Activated naive CD8-positive, alpha-beta T cell (primary cell): ENCODE measurements at regions not wholly inside any gene's neighbourhood (a gene's known extent, or its start where the extent isn't known, plus 50 kb on each side); places are given as distances from the start of the nearest gene placed in this dataset.
A peak's percentile ranks its signal among the peaks of the same experiment; 100 is the strongest.
"Not testable (repeated sequence)": the region's sequence is repeated elsewhere in the genome, so short reads cannot be mapped to it uniquely, and the experiment has no call there.

Experiments
- H3K27ac Mint-ChIP-seq: one replicate; pipeline ENCODE4 v1.8.0; 2021; ENCODE audit warnings: mixed read lengths
- H3K27me3 Mint-ChIP-seq: one replicate; pipeline ENCODE4 v1.8.0; 2021; ENCODE audit warnings: mixed read lengths
- H3K36me3 Mint-ChIP-seq: one replicate; pipeline ENCODE4 v1.8.0; 2021; ENCODE audit warnings: mixed read lengths
- H3K4me1 Mint-ChIP-seq: one replicate; pipeline ENCODE4 v1.8.0; 2021; ENCODE audit warnings: low read depth, mixed read lengths
- H3K4me3 Mint-ChIP-seq: one replicate; pipeline ENCODE4 v1.8.0; 2021; ENCODE audit warnings: mild to moderate bottlenecking, mixed read lengths
- H3K9me3 Mint-ChIP-seq: one replicate; pipeline ENCODE4 v1.8.0; 2021; ENCODE audit warnings: low read depth, mixed read lengths

DNA sequence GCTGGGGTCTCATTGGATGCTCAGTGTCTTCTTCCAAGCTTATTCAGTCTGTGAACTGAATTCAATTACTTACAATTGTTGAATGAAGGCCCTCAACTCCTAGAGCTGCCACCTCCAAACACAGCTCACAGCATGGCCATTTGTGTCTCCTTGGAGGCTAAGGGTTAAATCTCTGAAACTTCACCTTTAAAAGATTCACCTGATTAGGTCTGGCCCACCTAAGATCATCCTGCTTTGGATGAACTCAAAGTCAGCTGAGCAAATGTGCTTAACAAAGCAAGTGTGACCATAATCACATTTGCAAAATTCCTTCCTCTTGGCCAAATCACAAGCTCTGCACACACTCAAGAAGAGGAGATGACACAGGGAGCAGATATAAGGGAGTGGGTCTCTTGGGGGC lies 118.2 kb downstream of the ART5 start:
- not testable (repeated sequence) for H3K36me3 Mint-ChIP-seq, H3K27me3 Mint-ChIP-seq, H3K4me3 Mint-ChIP-seq, H3K27ac Mint-ChIP-seq, H3K4me1 Mint-ChIP-seq, H3K9me3 Mint-ChIP-seq

DNA sequence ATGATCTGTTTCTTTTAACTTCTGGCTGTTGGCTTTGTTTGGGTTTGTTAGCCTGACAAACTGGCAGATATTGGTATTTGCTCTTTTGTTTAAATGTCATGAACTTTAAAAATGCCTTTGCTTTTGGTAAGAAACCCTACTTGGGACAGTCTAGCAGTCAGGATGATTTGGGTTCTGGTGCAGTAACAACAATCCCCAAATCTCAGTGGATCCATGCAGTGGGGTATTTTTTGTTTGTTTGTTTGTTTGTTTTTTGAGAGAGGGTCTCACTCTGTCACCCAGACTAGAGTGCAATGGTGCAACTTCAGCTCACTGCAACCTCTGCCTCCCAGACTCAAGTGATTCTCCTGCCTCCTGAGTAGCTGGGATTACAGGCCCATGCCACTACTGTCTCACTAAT lies 120.9 kb downstream of the ART5 start:
- H3K4me3 Mint-ChIP-seq, H3K27me3 Mint-ChIP-seq, H3K4me1 Mint-ChIP-seq, H3K9me3 Mint-ChIP-seq, H3K36me3 Mint-ChIP-seq, H3K27ac Mint-ChIP-seq: not testable (repeated sequence)

DNA sequence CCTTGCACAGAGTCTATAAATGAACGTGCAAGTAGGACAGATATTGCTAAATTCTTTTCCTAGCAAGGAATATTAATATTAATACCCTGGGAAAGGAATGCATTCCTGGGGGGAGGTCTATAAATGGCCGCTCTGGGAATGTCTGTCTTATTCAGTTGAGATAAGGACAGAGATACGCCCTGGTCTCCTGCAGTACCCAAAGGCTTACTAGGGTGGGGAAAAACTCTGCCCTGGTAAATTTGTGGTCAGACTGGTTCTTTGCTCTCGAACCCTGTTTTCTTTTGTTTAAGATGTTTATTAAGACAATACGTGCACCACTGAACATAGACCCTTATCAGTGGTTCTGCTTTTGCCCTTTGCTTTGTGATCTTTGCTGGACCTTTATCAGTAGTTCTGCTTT lies 122.0 kb downstream of the ART5 start:
- H3K9me3 Mint-ChIP-seq, H3K27me3 Mint-ChIP-seq, H3K27ac Mint-ChIP-seq, H3K4me1 Mint-ChIP-seq, H3K36me3 Mint-ChIP-seq, H3K4me3 Mint-ChIP-seq: not testable (repeated sequence)

DNA sequence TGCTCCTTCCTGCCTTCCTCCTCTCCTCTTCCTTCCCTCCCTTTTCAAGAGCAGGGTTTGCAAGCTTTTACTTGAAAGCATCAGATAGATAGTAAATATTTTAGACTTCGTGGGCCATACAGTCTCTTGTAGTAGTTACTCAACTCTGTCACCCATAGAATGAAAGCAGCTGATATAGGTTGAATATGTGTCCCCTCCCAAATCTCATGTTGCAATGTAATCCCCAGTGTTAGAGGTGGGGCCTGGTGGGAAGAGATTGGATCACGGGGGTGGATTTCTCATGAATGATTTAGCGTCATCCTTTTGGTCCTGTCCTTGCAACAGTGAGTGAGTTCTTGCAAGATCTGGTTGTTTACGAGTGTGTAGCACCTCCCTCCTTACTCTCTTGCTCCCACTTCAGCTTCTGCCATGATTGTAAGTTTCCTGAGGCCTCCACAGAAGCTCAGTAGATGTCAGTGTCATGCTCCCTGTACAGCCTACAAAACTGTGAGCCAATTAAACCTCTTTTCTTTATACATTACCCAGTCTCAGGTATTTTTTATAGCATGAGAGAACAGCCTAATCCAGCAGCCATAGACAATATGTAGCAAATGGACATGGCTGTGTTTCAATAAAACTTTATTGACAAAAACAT lies 124.7 kb downstream of the ART5 start:
- H3K4me1 Mint-ChIP-seq, H3K9me3 Mint-ChIP-seq, H3K27ac Mint-ChIP-seq, H3K36me3 Mint-ChIP-seq, H3K27me3 Mint-ChIP-seq, H3K4me3 Mint-ChIP-seq: not testable (repeated sequence)

DNA sequence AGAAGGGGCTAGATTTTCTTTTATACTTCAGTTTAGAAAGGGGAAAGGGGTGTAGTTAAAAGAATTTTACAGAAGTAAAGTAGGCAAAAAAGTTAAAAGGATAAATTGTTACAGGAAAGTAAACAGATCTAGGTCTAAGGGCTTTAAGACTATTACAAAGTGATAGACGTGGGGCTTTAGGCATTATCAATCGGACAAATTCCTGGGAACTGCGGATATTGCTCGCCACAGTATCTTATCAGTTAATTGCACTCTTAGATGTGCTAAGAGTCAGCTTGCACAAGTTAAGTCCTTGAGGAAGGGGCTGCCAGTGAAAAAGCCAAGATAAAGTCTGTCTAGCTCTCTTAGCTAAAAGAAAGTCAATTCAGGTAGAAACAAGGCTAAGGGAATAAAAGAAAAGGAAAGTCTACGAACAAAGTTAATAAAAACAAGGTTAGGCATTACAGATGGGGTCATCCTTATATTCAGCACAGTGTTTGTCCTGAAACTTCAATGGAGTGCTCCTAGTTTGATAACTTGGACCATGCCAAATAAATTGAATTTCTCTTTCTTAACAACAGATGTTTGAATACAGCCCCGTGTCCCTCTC lies 125.4 kb downstream of the ART5 start:
- not testable (repeated sequence) for H3K9me3 Mint-ChIP-seq, H3K27me3 Mint-ChIP-seq, H3K36me3 Mint-ChIP-seq, H3K27ac Mint-ChIP-seq, H3K4me3 Mint-ChIP-seq
- peaks cover 14% of the 10 kb centered on the region for H3K4me1 Mint-ChIP-seq

DNA sequence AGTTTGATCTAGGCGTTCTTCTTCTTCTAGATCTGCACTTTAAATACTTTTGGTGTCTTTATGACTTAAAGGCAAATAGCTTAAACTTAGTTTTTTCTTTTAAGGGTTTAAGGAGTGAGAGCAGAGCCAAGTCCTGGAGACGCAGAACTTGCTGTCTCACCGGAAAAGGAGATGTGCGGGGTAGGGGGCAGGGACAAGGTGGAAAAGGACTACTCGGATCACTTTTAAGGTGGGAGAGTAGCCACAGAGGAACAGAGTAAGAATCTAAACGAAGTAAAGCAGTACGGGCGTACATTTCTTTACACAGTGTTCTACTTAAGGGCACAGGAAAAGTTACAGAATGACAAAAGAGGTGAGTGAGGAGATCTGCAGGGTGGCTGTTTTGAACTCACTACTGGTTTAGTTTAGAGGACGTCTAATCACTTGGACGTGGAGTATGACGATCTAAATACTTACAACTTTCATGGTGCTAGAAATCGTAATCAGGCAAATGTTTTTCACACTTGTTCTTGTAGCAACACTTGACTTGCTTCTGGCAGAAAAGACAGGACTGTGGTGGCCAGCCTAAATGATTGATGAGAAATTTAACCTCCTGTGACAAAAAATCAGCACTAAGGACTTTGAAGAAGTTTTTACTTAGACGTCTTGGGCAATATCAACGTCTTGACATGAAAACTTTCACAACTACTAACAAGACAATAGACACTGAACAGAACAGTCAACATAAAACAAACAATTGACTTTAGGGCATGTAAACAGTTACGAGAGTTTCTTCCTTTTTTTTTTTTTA lies 127.0 kb downstream of the ART5 start:
- not testable (repeated sequence) for H3K27me3 Mint-ChIP-seq, H3K36me3 Mint-ChIP-seq, H3K9me3 Mint-ChIP-seq, H3K27ac Mint-ChIP-seq, H3K4me3 Mint-ChIP-seq
- peaks cover 15% of the 10 kb centered on the region for H3K4me1 Mint-ChIP-seq

DNA sequence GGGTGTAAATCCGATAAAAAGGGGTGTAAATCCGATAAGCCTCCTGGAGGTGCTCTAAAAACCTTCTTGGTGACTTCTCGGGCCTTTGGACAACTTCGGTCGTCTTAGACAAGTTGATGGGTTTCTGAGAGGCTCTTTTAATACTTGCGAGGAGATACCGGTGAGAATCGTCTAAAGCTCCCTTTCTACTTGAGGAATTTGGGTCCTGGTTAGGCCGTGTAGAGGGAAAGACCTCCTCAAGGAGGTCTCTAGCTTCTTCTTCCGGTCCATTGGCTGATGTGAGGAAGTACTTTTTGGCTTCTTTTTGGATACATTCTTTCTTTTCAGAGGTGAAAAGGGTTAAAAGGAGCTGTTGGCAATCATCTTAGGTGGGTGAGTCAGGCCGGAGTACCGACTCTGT lies 128.5 kb downstream of the ART5 start:
- not testable (repeated sequence) for H3K4me3 Mint-ChIP-seq, H3K9me3 Mint-ChIP-seq, H3K36me3 Mint-ChIP-seq, H3K27me3 Mint-ChIP-seq, H3K27ac Mint-ChIP-seq
- peaks cover 15% of the 10 kb centered on the region for H3K4me1 Mint-ChIP-seq

DNA sequence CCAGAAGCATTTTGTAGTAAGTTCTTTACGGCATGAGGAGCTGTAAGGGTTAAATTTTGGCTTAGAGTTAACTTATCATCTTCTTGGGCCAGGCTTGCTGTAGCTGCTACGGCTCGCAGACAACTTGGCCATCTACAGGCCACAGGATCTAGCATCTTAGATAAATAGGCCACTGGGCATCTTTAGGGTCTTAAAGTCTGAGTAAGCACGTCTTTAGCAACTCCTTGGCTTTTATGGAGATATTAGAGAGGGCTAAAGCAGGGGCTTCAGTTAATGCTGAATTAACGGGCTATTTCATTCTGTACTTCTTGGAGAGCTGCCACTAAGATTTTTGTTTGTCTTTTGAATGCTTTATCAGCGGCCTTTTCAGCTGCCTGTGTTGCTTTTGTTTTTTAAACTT lies 129.0 kb downstream of the ART5 start:
- H3K4me1 Mint-ChIP-seq, result peaks cover 15% of the 10 kb centered on the region
- H3K27ac Mint-ChIP-seq, H3K27me3 Mint-ChIP-seq: not testable (repeated sequence)

DNA sequence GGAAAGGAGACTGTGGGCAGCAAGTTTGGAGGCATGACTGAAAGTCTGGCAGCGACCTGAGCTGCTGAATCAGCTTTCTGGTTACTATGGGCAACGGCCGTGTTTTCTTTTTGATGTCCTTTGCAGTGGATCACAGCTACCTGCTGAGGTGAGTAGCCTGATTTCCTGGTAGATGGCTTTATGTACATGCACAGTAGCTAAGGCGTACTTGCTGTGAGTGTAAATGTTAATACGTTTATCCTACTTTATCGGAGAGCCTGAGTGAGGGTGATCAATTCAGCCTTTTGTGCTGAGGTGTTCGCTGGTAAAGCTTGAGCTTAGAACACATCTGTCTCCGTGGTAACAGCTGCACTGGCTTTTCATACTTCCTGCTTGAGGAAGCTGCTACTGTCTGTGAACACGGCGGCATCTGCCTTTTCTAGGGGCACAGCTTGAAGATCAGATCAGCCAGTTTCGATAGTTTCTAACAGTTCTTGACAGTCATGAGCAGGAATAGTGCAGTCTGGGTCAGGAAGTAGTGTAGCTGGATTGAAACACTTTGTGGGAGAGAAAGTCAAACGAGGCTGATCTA lies 129.6 kb downstream of the ART5 start:
- peaks cover 15% of the 10 kb centered on the region for H3K4me1 Mint-ChIP-seq
- not testable (repeated sequence) for H3K9me3 Mint-ChIP-seq, H3K36me3 Mint-ChIP-seq, H3K27me3 Mint-ChIP-seq
- H3K4me3 Mint-ChIP-seq, result peak overlapping the region; percentile 10
- peak overlapping the region; percentile 4 for H3K27ac Mint-ChIP-seq

More for the DNA sequence above, 129.0 kb downstream of the ART5 start:
- peak overlapping the region; percentile 10 for H3K4me3 Mint-ChIP-seq
- not testable (repeated sequence) for H3K9me3 Mint-ChIP-seq, H3K36me3 Mint-ChIP-seq

DNA sequence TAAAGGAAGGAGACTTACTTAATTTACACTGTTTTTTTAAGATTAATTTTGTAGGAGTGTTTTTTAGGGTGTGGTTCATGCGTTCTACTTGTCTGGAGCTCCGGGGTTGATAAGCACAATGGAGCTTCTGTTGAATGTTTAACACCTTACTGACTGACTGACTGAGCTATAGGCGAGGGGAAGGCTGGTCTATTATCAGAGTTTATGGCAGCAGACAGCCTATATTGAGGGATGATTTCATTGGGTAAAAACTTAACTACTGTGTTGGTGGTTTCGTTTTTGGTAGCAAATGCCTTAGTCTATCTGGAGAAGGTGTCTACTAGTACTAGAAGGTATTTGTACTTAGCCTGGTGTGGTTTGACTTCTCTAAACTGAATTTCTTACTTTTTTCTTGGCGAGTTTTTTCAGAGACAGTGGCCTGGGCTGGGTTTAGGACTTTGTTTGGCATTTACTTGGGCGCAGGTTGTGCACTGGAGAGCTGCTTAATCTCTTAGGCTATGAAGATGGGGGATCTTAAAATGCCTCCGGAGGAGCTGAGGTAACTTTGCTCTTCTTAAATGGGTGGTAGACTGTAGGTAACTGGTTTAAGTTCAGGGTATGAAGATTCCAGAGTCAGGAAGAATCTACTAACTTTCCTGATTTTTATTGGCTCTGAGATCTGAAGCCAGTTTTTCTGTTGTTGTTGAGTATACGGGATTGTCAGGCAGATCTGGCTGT lies 130.2 kb downstream of the ART5 start:
- H3K4me3 Mint-ChIP-seq, H3K9me3 Mint-ChIP-seq, H3K36me3 Mint-ChIP-seq, H3K27me3 Mint-ChIP-seq: not testable (repeated sequence)
- H3K27ac Mint-ChIP-seq, result peak overlapping the region; percentile 4
- peaks cover 15% of the 10 kb centered on the region for H3K4me1 Mint-ChIP-seq

DNA sequence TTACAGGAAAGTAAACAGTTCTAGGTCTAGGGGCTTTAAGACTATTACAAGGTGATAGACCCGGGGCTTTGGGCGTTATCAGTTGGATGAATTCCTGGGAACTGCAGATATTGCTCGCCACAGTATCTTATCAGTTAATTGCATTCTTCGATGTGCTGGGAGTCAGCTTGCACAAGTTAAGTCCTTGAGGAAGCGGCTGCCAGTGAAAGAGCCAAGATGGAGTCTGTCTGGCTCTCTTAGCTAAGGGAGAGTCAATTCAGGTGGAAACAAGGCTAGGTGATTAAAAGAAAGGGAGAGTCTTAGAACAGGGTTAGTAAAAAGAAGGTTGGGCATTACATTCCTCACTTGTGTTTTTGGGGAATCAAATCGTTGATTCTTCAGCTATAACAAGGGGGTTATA lies 130.6 kb upstream of the ZNF195 start:
- H3K27me3 Mint-ChIP-seq, H3K4me3 Mint-ChIP-seq, H3K9me3 Mint-ChIP-seq, H3K36me3 Mint-ChIP-seq, H3K27ac Mint-ChIP-seq: not testable (repeated sequence)
- H3K4me1 Mint-ChIP-seq, result peaks cover 15% of the 10 kb centered on the region

DNA sequence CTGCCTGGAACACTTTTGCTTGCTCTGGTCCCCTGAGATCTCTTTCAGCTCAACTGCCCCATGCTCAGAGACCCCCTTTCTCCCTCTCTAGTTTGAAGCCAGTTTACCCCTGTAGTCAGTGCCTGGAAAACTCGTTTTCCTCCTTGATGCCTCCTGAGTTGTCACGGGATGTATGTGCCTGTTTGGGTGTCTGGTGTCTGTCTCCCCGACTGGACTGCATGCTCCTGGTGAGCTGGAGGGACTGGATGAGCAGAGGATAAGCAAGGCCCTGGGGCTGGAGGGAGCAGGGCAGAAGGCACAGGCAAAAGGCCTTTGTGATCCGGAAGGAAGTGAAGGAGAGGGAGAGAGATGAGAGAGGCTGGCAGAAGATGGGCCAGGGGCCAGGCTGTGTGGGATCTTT lies 120.3 kb upstream of the ZNF195 start:
- H3K4me3 Mint-ChIP-seq, H3K36me3 Mint-ChIP-seq, H3K27me3 Mint-ChIP-seq, H3K4me1 Mint-ChIP-seq, H3K27ac Mint-ChIP-seq, H3K9me3 Mint-ChIP-seq: not testable (repeated sequence)

DNA sequence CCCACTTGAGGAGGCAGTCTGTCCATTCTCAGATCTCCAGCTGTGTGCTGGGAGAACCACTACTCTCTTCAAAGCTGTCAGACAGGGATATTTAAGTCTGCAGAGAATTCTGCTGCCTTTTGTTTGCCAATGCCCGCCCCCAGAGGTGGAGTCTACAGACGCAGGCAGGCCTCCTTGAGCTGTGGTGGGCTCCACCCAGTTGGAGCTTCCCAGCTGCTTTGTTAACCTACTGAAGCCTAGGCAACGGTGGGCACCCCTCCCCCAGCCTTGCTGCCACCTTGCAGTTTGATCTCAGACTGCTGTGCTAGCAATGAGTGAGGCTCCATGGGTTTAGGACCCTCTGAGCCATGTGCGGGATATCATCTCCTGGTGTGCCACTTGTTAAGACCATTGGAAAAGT lies 119.4 kb upstream of the ZNF195 start:
- H3K27ac Mint-ChIP-seq, H3K4me1 Mint-ChIP-seq, H3K9me3 Mint-ChIP-seq, H3K4me3 Mint-ChIP-seq, H3K36me3 Mint-ChIP-seq, H3K27me3 Mint-ChIP-seq: not testable (repeated sequence)

DNA sequence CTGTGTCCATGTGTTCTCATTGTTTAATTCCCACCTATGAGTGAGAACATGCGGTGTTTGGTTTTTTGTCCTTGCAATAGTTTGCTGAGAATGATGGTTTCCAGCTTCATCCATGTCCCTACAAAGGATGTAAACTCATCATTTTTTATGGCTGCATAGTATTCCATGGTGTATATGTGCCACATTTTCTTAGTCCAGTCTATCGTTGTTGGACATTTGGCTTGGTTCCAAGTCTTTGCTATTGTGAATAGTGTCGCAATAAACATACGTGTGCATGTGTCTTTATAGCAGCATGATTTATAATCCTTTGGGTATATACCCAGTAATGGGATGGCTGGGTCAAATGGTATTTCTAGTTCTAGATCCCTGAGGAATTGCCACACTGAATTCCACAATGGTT lies 114.2 kb upstream of the ZNF195 start:
- H3K9me3 Mint-ChIP-seq, H3K36me3 Mint-ChIP-seq, H3K27ac Mint-ChIP-seq, H3K27me3 Mint-ChIP-seq, H3K4me1 Mint-ChIP-seq, H3K4me3 Mint-ChIP-seq: not testable (repeated sequence)

DNA sequence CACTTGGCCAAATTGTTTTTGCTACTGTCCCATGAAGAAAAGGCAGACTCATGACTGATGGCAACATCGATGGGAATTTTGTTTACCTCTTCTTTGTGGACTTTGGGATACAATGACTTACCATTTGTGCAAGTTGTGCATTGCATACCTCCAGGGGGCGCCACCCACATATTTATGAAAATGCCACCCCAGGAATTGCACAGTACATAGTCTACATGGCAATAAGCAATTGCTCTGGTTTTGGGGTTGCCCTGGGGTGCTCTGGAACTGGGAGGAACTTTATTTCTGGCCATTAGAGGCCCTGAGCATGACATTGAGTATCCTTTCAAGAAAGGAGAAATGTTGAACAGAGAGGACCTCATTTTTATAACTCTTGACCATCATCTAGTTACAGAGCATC lies 109.1 kb upstream of the ZNF195 start:
- H3K4me3 Mint-ChIP-seq, H3K27me3 Mint-ChIP-seq, H3K27ac Mint-ChIP-seq, H3K36me3 Mint-ChIP-seq, H3K9me3 Mint-ChIP-seq, H3K4me1 Mint-ChIP-seq: not testable (repeated sequence)
